ENCODE measurements at regions not wholly inside any gene's neighbourhood (a gene's known extent, or its start where the extent isn't known, plus 50 kb on each side); places are given as distances from the start of the nearest gene placed in this dataset.

- TF ChIP-seq FOXP2 (optimal IDR thresholded peaks at IDR 0.05; ENCODE audit: borderline replicate concordance, extremely low read depth, extremely low read length, insufficient read depth) (no peak), REST (IDR thresholded peaks at IDR 0.05; ENCODE audit: insufficient read depth in 1 of 2, low read depth in 2 of 2, low read length in 2 of 2) (no peak), POLR2AphosphoS5 (IDR thresholded peaks at IDR 0.05; ENCODE audit: low read depth, low read length) (no peak)
Measured at GRCh38 chr9:14400658-14400995, 86.7 kb upstream of the NFIB start.
